ENCODE measurements at regions not wholly inside any gene's neighbourhood (a gene's known extent, or its start where the extent isn't known, plus 50 kb on each side); places are given as distances from the start of the nearest gene placed in this dataset.

DNA sequence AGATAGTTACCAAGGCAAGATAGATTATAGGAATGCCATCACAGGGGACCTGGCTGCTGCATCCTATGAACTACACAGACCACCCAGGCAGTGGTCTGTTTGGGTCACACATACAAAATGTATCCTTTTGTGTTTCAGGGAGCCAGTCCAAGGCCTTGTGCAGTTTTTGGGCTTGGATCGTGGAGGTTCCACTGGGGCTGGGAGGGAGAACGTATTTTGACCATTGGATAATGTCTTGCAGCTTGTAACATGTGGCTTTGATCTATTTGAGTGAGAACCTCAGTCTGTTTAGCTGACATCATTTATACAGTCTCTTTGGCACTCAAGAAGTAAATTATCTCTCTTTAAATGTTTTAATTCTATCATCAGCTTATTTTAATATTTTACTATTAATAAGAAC is 147.3 kb downstream of the DUSP10 start:
- CTCF ChIA-PET = no interaction called here
- no peak for TF ChIP-seq TCF12 (IDR thresholded peaks at IDR 0.05)
- no peak for TF ChIP-seq USF2 (IDR thresholded peaks at IDR 0.05; ENCODE audit: borderline replicate concordance, low read depth, low read length)
- TF ChIP-seq EZH2phosphoT487 (IDR thresholded peaks at IDR 0.05; ENCODE audit: borderline replicate concordance, low read depth) = no peak
- TF ChIP-seq RCOR1 (IDR thresholded peaks at IDR 0.05; ENCODE audit: low read length) = no peak
- TF ChIP-seq SIN3A (IDR thresholded peaks at IDR 0.05; ENCODE audit: borderline replicate concordance, low read depth, low read length) = no peak
- no peak for TF ChIP-seq GATA2 (CRISPR knock-in tag; IDR thresholded peaks at IDR 0.05)
- TF ChIP-seq ELF1 (IDR thresholded peaks at IDR 0.05) = no peak
- no peak for TF ChIP-seq MXI1 (IDR thresholded peaks at IDR 0.05; ENCODE audit: low read depth, low read length)
- TF ChIP-seq MEF2A (IDR thresholded peaks at IDR 0.05; ENCODE audit: borderline replicate concordance, low read depth) = no peak
- TF ChIP-seq, protein P1, sequence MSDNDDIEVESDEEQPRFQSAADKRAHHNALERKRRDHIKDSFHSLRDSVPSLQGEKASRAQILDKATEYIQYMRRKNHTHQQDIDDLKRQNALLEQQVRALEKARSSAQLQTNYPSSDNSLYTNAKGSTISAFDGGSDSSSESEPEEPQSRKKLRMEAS (IDR thresholded peaks at IDR 0.05; ENCODE audit: low read depth) = no peak
- TF ChIP-seq, protein P2, sequence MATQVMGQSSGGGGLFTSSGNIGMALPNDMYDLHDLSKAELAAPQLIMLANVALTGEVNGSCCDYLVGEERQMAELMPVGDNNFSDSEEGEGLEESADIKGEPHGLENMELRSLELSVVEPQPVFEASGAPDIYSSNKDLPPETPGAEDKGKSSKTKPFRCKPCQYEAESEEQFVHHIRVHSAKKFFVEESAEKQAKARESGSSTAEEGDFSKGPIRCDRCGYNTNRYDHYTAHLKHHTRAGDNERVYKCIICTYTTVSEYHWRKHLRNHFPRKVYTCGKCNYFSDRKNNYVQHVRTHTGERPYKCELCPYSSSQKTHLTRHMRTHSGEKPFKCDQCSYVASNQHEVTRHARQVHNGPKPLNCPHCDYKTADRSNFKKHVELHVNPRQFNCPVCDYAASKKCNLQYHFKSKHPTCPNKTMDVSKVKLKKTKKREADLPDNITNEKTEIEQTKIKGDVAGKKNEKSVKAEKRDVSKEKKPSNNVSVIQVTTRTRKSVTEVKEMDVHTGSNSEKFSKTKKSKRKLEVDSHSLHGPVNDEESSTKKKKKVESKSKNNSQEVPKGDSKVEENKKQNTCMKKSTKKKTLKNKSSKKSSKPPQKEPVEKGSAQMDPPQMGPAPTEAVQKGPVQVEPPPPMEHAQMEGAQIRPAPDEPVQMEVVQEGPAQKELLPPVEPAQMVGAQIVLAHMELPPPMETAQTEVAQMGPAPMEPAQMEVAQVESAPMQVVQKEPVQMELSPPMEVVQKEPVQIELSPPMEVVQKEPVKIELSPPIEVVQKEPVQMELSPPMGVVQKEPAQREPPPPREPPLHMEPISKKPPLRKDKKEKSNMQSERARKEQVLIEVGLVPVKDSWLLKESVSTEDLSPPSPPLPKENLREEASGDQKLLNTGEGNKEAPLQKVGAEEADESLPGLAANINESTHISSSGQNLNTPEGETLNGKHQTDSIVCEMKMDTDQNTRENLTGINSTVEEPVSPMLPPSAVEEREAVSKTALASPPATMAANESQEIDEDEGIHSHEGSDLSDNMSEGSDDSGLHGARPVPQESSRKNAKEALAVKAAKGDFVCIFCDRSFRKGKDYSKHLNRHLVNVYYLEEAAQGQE (IDR thresholded peaks at IDR 0.05; ENCODE audit: low read depth, low read length) = no peak
- no peak for TF ChIP-seq CHD2 (IDR thresholded peaks at IDR 0.05; ENCODE audit: low read length, partially characterized antibody)
- TF ChIP-seq SMC3 (IDR thresholded peaks at IDR 0.05; ENCODE audit: low read depth, low read length) = no peak
- no peak for TF ChIP-seq GABPA (IDR thresholded peaks at IDR 0.05; ENCODE audit: low read depth)
- TF ChIP-seq RAD21 (IDR thresholded peaks at IDR 0.05; ENCODE audit: low read length) = no peak
- TF ChIP-seq YY1 (IDR thresholded peaks at IDR 0.05; ENCODE audit: low read depth) = no peak

More for the DNA sequence above, 147.3 kb downstream of the DUSP10 start:
- H3F3A ChIP-seq (replicated peaks; ENCODE audit: insufficient read depth) = no peaks in the 10 kb centered on the region
- H3K79me2 ChIP-seq (ENCODE audit: insufficient read depth) = no peaks in the 10 kb centered on the region
- H3K4me3 ChIP-seq (ENCODE audit: low read depth in 2 of 2, low read length in 1 of 2) = no peak overlapping the region
- H4K20me1 ChIP-seq (ENCODE audit: insufficient read depth) = no peaks in the 10 kb centered on the region
- POLR2A ChIA-PET = no interaction called here
- no peak overlapping the region for H3K27ac ChIP-seq (ENCODE audit: low read depth in 2 of 2, low read length in 1 of 2)
- 84% methylated on average over 2 of the region's 2 CpGs for WGBS (ENCODE audit: low lambda C conversion rate)
- no peaks in the 10 kb centered on the region for H3K9me2 ChIP-seq
- no peak overlapping the region for H3K9ac ChIP-seq
- H3K36me3 ChIP-seq (replicated peaks in 1 of 2; ENCODE audit: control insufficient read depth in 1 of 2, insufficient read depth in 2 of 2, low read length in 1 of 2) = no peaks in the 10 kb centered on the region
- no peaks in the 10 kb centered on the region for H3K27me3 ChIP-seq (ENCODE audit: insufficient read depth)
- H3K9me3 ChIP-seq = no peaks in the 10 kb centered on the region
- H2AFZ ChIP-seq (ENCODE audit: low read depth) = no peak overlapping the region
- no peaks in the 10 kb centered on the region; a peak in 1 of 4 replicates for H3K4me1 ChIP-seq (ENCODE audit: control insufficient read depth in 1 of 2, insufficient read depth in 2 of 2, low read depth in 1 of 2, low read length in 1 of 2)
- DNase-seq = no peak
- H3K4me2 ChIP-seq = no peak overlapping the region
